Breast epithelium (tissue), 4 donors: ENCODE measurements at regions not wholly inside any gene's neighbourhood (a gene's known extent, or its start where the extent isn't known, plus 50 kb on each side); places are given as distances from the start of the nearest gene placed in this dataset.

Source experiments
- DNase-seq, 2 donors: peaks; one replicate each; pipeline ENCODE4 v3.0.0-alpha.2; 2019; ENCODE audit warnings: low spot score in 2 of 2
- H3K27ac ChIP-seq, 2 donors: fragments of 200-600 bp; sonication (generic) in 1 of 2; one replicate each; pipeline ENCODE4 v1.5.1; 2016 to 2019; ENCODE audit warnings: mild to moderate bottlenecking in 1 of 2
- H3K27me3 ChIP-seq, 2 donors: fragments of 200-600 bp; sonication (generic) in 1 of 2; one replicate each; pipeline versions ENCODE4 v1.5.1 to v1.6.0; 2017 to 2019; ENCODE audit warnings: control low read depth in 1 of 2, mild to moderate bottlenecking in 1 of 2
- H3K36me3 ChIP-seq: fragments of 200-600 bp; one replicate; pipeline ENCODE4 v1.5.1; 2019
- H3K4me1 ChIP-seq, 2 donors: fragments of 200-600 bp; sonication (generic); one replicate each; pipeline ENCODE4 v1.5.1; 2016 to 2019; ENCODE audit warnings: control low read depth in 1 of 2
- H3K4me3 ChIP-seq, 3 donors: fragments of 200-600 bp; sonication (generic); 1 replicate in 2 of 3; 2 replicates in 1 of 3; pipeline ENCODE4 v1.5.1; 2016 to 2019; ENCODE audit warnings: mild to moderate bottlenecking in 3 of 3, moderate library complexity in 2 of 3
- H3K9me3 ChIP-seq, 2 donors: fragments of 200-600 bp; sonication (generic) in 1 of 2; one replicate each; pipeline ENCODE4 v1.5.1; 2016 to 2019; ENCODE audit warnings: control low read depth in 1 of 2
- CTCF ChIP-seq, 3 donors: fragments of 450-650 bp; IDR thresholded peaks; one replicate each; pipeline ENCODE4 v1.5.1; 2016 to 2017; ENCODE audit warnings: antibody characterized with exemption in 3 of 3, mild to moderate bottlenecking in 3 of 3, moderate library complexity in 3 of 3
- POLR2A ChIP-seq: fragments of 450-650 bp; IDR thresholded peaks from one replicate; pipeline ENCODE4 v1.6.1; 2016; ENCODE audit warnings: antibody characterized with exemption, mild to moderate bottlenecking, moderate library complexity
- POLR2AphosphoS5 ChIP-seq, 3 donors: sonication (generic); formaldehyde crosslinking; IDR thresholded peaks; one replicate each; pipeline ENCODE4 v1.6.1; 2017; ENCODE audit warnings: antibody characterized with exemption in 3 of 3
- intact Hi-C: fragments of 100-400 bp; cut with DNase I; formaldehyde crosslinking; loops from one replicate; pipeline ENCODE4 v1.15.1; 2023; ENCODE audit warnings: low total_unique reads

GRCh38 chr3:167909952-167910351, 174.4 kb downstream of the SERPINI1 start:
- Histone ChIP-seq H3K4me1 (no peaks in the 10 kb centered on the region), H3K9me3 (no peaks in the 10 kb centered on the region), H3K36me3 (no peaks in the 10 kb centered on the region), H3K27me3 (no peaks in the 10 kb centered on the region), H3K4me3 (no peak overlapping the region), H3K27ac (no peak overlapping the region)
- TF ChIP-seq POLR2A (no peak), POLR2AphosphoS5 (IDR thresholded peaks at IDR 0.05) (no peak), CTCF (IDR thresholded peaks at IDR 0.05) (no peak)
- intact Hi-C loops: no loop called here
- no peak for DNase-seq

GRCh38 chr3:167909504-167909896, 174.0 kb downstream of the SERPINI1 start:
- intact Hi-C loops: no loop called here
- no peak overlapping the region for H3K27ac ChIP-seq
- no peaks in the 10 kb centered on the region for H3K27me3 ChIP-seq
- H3K36me3 ChIP-seq: no peaks in the 10 kb centered on the region
- H3K9me3 ChIP-seq: no peaks in the 10 kb centered on the region
- H3K4me1 ChIP-seq: no peaks in the 10 kb centered on the region
- H3K4me3 ChIP-seq: no peak overlapping the region
- DNase-seq: no peak
- TF ChIP-seq POLR2AphosphoS5 (IDR thresholded peaks at IDR 0.05) (no peak), POLR2A (no peak), CTCF (IDR thresholded peaks at IDR 0.05) (no peak)

- Histone ChIP-seq H3K4me1 (no peaks in the 10 kb centered on the region), H3K9me3 (no peaks in the 10 kb centered on the region), H3K27ac (no peak overlapping the region), H3K27me3 (no peaks in the 10 kb centered on the region), H3K4me3 (no peak overlapping the region), H3K36me3 (no peaks in the 10 kb centered on the region)
- DNase-seq: no peak
- intact Hi-C loops: no loop called here
- no peak for TF ChIP-seq CTCF (IDR thresholded peaks at IDR 0.05)
- no peak for TF ChIP-seq POLR2A
- no peak for TF ChIP-seq POLR2AphosphoS5 (IDR thresholded peaks at IDR 0.05)
These were observed 173.4 kb downstream of the SERPINI1 start for GRCh38 chr3:167908746-167909503.

GRCh38 chr3:167908221-167908620, 172.7 kb downstream of the SERPINI1 start:
- Histone ChIP-seq H3K36me3 (no peaks in the 10 kb centered on the region), H3K27ac (no peak overlapping the region), H3K4me1 (no peaks in the 10 kb centered on the region), H3K27me3 (no peaks in the 10 kb centered on the region), H3K4me3 (no peak overlapping the region), H3K9me3 (no peaks in the 10 kb centered on the region)
- intact Hi-C loops: no loop called here
- no peak for DNase-seq
- TF ChIP-seq POLR2AphosphoS5 (IDR thresholded peaks at IDR 0.05): no peak
- no peak for TF ChIP-seq CTCF (IDR thresholded peaks at IDR 0.05)
- TF ChIP-seq POLR2A: no peak

GRCh38 chr3:167901138-167901537, 165.6 kb downstream of the SERPINI1 start:
- Histone ChIP-seq H3K27me3 (no peaks in the 10 kb centered on the region), H3K9me3 (no peaks in the 10 kb centered on the region), H3K36me3 (no peaks in the 10 kb centered on the region), H3K4me3 (no peak overlapping the region), H3K4me1 (no peaks in the 10 kb centered on the region), H3K27ac (no peak overlapping the region)
- DNase-seq: no peak
- intact Hi-C loops: no loop called here
- TF ChIP-seq POLR2AphosphoS5 (IDR thresholded peaks at IDR 0.05) (no peak), CTCF (IDR thresholded peaks at IDR 0.05) (no peak), POLR2A (no peak)
